HG03135 (cell line): ENCODE measurements at regions not wholly inside any gene's neighbourhood (a gene's known extent, or its start where the extent isn't known, plus 50 kb on each side); places are given as distances from the start of the nearest gene placed in this dataset.
"Not testable (repeated sequence)": the region's sequence is repeated elsewhere in the genome, so short reads cannot be mapped to it uniquely, and the experiment has no call there.

Experiments
- ATAC-seq: cut with Tn5 transposase; IDR thresholded peaks from one replicate; pipeline ENCODE4 v1.9.1; 2021; ENCODE audit warnings: mild to moderate bottlenecking, moderate library complexity; ENCODE audit not compliant: unreplicated experiment

DNA sequence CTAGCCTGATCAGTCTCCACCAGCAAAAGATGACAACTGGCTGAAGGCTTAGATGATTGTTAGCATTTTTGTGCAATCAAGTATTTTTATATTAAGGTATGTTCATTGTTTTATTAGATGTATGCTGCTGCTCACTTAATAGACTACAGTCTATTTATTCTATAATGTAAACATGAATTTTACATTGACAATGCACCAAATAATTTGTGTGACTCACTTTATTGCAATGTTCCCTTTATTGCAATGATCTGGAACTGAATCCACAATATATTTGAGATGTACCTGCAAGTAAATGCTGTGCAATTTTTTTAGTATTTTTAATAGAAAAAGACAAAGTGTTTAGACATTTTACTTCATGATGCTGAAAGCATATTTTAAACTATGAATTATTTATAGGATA, 896.5 kb downstream of the AMY1C start:
- no peak for ATAC-seq

- peak; percentile 65 for ATAC-seq
Measured at GRCh38 chr1:104648269-104648691, 898.6 kb downstream of the AMY1C start.

GRCh38 chr1:104664374-104664773, 914.7 kb downstream of the AMY1C start:
- ATAC-seq, result not testable (repeated sequence)

DNA sequence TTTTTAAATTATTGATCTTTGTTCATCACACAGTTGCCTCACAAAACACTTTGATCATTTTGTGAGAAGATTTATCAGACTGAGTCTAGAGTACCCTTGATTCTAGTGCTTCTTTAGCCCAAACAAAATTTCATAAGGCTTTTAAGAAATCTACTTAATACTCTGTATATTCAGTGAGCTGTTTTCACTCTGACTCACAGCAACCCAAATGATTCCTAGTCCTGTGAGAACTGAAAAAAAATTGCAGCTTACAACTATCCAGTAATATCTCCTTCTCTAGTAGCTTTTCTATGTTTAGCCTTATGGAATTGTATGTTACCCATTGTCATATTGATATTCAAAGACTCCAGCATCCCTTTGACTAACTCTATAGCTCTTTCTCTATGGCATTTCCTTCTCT, 915.6 kb downstream of the AMY1C start:
- ATAC-seq, result no peak

DNA sequence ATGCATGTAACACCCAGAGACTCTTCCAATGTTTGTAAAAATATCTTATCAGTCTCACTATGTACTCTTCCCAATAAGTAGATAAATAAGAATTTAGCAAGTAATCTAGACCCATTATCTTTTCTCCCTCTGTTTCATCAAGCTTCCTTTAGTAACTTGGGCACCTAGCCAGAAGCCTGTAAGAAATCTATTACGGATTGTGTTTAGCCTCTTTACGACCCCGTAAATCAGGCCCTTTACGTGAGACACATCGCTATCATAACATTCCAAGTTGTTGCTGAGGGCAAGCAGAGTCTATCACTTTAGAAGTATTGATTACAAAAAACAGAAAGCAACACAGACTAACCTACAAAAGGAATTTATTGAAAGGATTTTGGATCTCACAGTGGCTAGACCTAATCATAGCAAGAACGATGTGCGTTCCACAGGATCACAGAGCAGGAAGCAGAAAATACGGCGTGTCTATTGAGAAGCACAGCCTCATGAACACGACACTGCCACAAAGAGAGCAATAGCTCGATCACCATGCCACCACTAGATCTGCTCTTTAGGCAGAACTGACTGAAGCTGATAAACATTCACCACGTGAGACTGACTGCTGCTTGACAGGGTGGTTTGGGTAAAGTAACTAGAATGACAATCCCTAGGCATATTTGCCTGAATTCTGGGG, 922.1 kb downstream of the AMY1C start:
- no peak for ATAC-seq

DNA sequence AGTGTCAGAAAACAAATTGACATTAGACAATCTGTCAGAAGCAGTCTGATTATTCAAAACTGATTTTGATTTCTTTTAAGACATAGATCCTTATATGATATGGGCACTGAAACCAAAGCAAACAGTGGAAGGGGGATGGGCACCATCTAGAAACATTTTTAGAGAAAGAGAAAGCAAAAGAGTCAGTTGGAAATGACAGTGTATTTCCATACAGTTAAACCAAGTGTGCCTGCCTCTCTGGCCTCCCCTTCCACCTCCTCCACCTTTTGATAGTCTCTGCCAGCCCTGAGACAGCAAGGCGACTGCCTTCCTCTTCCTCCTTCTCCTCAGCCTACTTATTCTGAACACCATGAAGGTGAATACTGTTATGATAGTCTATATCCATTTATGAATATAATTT, 949.7 kb downstream of the AMY1C start:
- peak; percentile 55 for ATAC-seq

DNA sequence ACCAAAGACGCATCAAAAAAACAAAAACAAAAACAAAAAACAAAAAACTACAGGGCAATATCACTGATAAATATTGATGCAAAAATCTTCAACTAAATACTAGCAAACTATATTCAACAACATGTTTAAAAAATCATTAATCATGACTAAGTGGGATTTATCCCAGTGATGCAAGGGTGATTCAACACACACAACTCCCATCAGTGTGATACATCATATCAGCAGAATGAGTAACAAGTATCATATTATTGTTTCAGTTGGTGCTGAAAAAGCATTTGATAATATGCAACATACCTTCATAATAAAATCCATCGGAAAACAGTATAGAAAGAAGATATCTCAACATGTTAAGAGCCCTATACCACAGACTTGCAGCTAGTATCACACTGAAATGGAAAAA, 953.0 kb downstream of the AMY1C start:
- no peak for ATAC-seq

GRCh38 chr1:104706631-104707147, 957.0 kb downstream of the AMY1C start:
- no peak for ATAC-seq

GRCh38 chr1:104718752-104719151, 969.1 kb downstream of the AMY1C start:
- no peak for ATAC-seq

GRCh38 chr1:104720741-104721140, 971.0 kb downstream of the AMY1C start:
- ATAC-seq, result no peak

DNA sequence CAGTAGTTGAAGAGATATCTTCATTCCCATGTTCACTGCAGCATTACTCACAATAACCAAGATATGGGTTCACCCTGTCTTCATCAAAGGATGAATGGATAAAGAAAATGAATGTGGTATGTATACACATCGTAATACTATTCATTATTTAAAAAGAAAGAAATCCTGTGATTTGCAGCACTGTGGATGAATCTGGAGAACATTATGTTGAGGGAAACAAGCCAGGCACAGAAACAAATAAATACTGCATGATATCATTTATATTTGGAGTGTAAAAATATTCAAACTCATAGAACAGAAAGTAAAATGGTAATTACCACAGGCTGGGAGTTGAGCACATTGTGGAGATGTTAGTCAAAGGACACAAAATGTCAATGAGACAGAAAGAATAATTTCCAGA, 977.2 kb downstream of the AMY1C start:
- ATAC-seq, result no peak

- ATAC-seq, result no peak
Measured at GRCh38 chr1:104733866-104734265, 984.2 kb downstream of the AMY1C start.

DNA sequence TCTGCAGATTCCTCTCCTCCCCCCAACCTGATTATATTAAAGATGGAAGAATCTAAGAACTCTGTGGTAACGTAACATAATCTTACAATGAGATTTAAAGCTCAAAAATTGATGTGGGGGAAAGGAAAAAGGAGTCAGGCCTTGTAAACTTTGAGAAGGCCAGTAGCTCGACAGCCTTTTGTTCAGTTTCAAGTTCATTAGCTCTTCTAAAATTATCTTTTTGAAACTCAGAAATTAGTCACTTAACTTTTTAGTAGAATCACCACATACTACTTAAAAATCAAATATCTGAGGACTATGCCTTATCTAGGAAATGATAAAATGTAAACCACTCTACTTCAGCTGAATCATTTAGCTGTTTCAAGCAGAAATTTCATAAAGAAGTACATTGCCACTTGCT, 996.2 kb downstream of the AMY1C start:
- ATAC-seq, result no peak

DNA sequence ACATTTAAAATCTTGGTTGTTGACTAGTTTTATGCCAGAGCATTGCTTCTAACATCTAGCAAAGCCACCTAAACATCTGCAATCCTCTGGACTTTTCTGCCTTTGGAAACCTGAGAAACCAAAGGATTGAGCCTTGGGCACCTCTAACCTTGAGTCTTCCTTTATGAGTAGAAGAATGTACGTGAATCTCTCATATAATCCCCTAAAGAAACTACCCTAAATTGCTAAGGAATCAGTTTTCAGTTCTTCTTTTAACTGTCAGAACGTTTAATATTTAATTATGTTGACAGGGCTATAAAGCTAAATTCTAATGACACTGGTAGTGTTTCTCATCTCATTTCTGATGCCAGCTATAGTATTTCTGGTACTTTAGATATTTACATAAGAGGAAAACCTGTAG, 997.3 kb downstream of the AMY1C start:
- ATAC-seq, result peak; percentile 68

DNA sequence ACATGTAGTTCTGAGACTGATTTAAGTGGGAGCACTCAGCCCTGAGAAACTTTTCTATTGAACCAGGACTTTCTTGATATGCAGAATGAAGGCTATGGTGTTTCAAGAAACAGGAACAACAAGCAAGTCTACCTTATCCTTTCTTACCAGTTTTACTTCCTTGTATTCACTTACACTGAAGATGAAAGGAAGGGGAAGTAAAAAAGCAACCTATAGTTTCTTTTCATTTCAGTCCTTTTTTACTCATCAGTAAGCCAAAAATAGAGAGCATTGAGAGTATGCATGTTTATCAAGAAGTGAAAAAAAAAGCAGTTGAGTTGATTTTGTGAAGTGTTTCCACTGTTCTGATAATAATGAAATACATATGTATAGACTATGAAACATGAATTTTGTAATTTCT, 1010.3 kb downstream of the AMY1C start:
- peak; percentile 94 for ATAC-seq

GRCh38 chr1:104761961-104762570, 1012.4 kb downstream of the AMY1C start:
- no peak for ATAC-seq

- ATAC-seq, result peak; percentile 78
Measured at GRCh38 chr1:104765085-104765484, 1015.4 kb downstream of the AMY1C start.

- peak; percentile 68 for ATAC-seq
Measured at GRCh38 chr1:104768466-104768865, 1018.8 kb downstream of the AMY1C start.

DNA sequence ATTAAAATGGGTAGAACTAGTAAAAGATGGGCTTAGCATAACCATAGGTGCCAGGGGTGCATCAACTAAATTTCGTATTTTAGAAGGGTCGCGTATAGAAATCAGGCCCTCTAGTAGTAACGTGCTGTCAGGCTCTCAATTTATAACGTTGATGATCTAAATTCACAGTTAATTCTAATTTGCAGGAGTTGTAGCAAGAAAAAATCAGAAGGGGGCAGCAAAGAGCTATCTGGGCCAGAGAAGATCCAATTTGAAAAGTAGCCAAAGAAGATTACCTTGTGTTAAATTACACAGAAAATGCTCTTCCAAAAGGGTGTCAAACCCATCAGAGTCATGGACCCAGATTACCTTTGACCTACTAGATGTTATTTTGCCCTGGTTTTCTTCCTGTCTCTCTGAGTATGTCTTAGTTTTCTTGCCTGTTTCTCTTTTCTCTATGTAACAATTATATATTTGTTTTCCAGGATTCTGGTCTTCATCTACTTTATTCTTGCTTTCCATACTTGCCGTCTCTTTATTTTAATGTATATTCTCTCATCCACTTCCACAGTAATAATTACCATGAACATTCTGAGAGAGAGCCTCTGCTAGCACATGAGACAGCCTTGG, 1030.9 kb downstream of the AMY1C start:
- ATAC-seq, result no peak

- no peak for ATAC-seq
Measured at GRCh38 chr1:104785575-104786187, 1036.0 kb downstream of the AMY1C start.

- no peak for ATAC-seq
Measured at GRCh38 chr1:104787866-104788510, 1038.3 kb downstream of the AMY1C start.
